ENCODE measurements at regions not wholly inside any gene's neighbourhood (a gene's known extent, or its start where the extent isn't known, plus 50 kb on each side); places are given as distances from the start of the nearest gene placed in this dataset.

GRCh38 chr10:29001801-29002200, 287.1 kb upstream of the LYZL1 start:
- TF ChIP-seq CTCF (IDR thresholded peaks at IDR 0.05), result no peak
- no peak for TF ChIP-seq EP300 (IDR thresholded peaks at IDR 0.05)
- TF ChIP-seq POLR2A (IDR thresholded peaks at IDR 0.05; ENCODE audit: low read depth), result no peak
